Stimulated activated CD4-positive, alpha-beta T cell treated with anti-CD3 and anti-CD28 coated beads, Interleukin-12 subunit alpha, Interleukin-12 subunit beta, amount 100 ng/mL, for 4 hours (primary cell): ENCODE measurements at regions not wholly inside any gene's neighbourhood (a gene's known extent, or its start where the extent isn't known, plus 50 kb on each side); places are given as distances from the start of the nearest gene placed in this dataset.

ENCODE experiments used
- DNase-seq: peaks from one replicate; pipeline ENCODE4 v3.0.0-alpha.2; 2020

- DNase-seq = no peak
These were observed 218.5 kb upstream of the CADM1 start for GRCh38 chr11:115722711-115723110.

- no peak for DNase-seq
These were observed 217.2 kb upstream of the CADM1 start for GRCh38 chr11:115721296-115721995.

- no peak for DNase-seq
These were observed 216.5 kb upstream of the CADM1 start for GRCh38 chr11:115720602-115721245.

GRCh38 chr11:115718945-115719344, 214.7 kb upstream of the CADM1 start:
- DNase-seq = no peak

- DNase-seq = no peak
These were observed 213.9 kb upstream of the CADM1 start for GRCh38 chr11:115718106-115718505.

- DNase-seq = no peak
These were observed 212.7 kb upstream of the CADM1 start for GRCh38 chr11:115716601-115717529.

- no peak for DNase-seq
These were observed 211.9 kb upstream of the CADM1 start for GRCh38 chr11:115716080-115716479.

- no peak for DNase-seq
These were observed 211.1 kb upstream of the CADM1 start for GRCh38 chr11:115715251-115715770.

GRCh38 chr11:115712296-115712695, 208.1 kb upstream of the CADM1 start:
- DNase-seq = no peak

GRCh38 chr11:115710980-115711379, 206.8 kb upstream of the CADM1 start:
- DNase-seq = no peak

- DNase-seq = no peak
These were observed 206.2 kb upstream of the CADM1 start for GRCh38 chr11:115710426-115710825.

- no peak for DNase-seq
These were observed 205.1 kb upstream of the CADM1 start for GRCh38 chr11:115709297-115709696.

GRCh38 chr11:115707180-115707905, 203.1 kb upstream of the CADM1 start:
- DNase-seq = no peak

GRCh38 chr11:115706626-115707135, 202.5 kb upstream of the CADM1 start:
- no peak for DNase-seq

GRCh38 chr11:115705200-115705599, 201.0 kb upstream of the CADM1 start:
- DNase-seq = no peak

GRCh38 chr11:115700981-115701875, 197.0 kb upstream of the CADM1 start:
- DNase-seq = no peak

- no peak for DNase-seq
These were observed 196.3 kb upstream of the CADM1 start for GRCh38 chr11:115700496-115700895.

GRCh38 chr11:115699733-115700132, 195.5 kb upstream of the CADM1 start:
- no peak for DNase-seq

- no peak for DNase-seq
These were observed 195.1 kb upstream of the CADM1 start for GRCh38 chr11:115699326-115699725.

- DNase-seq = no peak
These were observed 194.0 kb upstream of the CADM1 start for GRCh38 chr11:115698243-115698642.

- DNase-seq = no peak
These were observed 192.3 kb upstream of the CADM1 start for GRCh38 chr11:115696563-115696962.
